CD8-positive, alpha-beta memory T cell (primary cell): ENCODE measurements at regions not wholly inside any gene's neighbourhood (a gene's known extent, or its start where the extent isn't known, plus 50 kb on each side); places are given as distances from the start of the nearest gene placed in this dataset.
"Not testable (repeated sequence)": the region's sequence is repeated elsewhere in the genome, so short reads cannot be mapped to it uniquely, and the experiment has no call there.

Source experiments
- CTCF ChIA-PET: fragments of 350-600 bp; sonication (Branson Sonifier 250); formaldehyde crosslinking; loops from one replicate; lab custom pipeline; 2021; ENCODE audit warnings: antibody characterized with exemption; lab: Charles Lee
- POLR2A ChIA-PET: fragments of 350-600 bp; sonication (Branson Sonifier 250); formaldehyde crosslinking; loops from one replicate; lab custom pipeline; 2021; ENCODE audit warnings: antibody characterized with exemption; lab: Charles Lee
- DNase-seq, 5 donors: peaks; one replicate each; pipeline versions ENCODE4 v3.0.0 to v3.0.0-alpha.2; 2020 to 2022; ENCODE audit warnings: mixed read lengths in 1 of 5
- H3K27ac ChIP-seq: one replicate; pipeline ENCODE4 v1.7.0; 2013; ENCODE audit warnings: low read depth, mild to moderate bottlenecking, low read length, moderate library complexity
- H3K27me3 ChIP-seq: 2 replicates; pipeline ENCODE4 v1.7.0; 2013; ENCODE audit warnings: low read length, mild to moderate bottlenecking; ENCODE audit not compliant: insufficient read depth, poor library complexity, severe bottlenecking
- H3K36me3 ChIP-seq: 2 replicates; pipeline ENCODE4 v1.7.0; 2013; ENCODE audit warnings: mild to moderate bottlenecking, low read length, moderate library complexity; ENCODE audit not compliant: insufficient read depth
- H3K4me1 ChIP-seq: 2 replicates; pipeline ENCODE4 v1.7.0; 2013; ENCODE audit warnings: mild to moderate bottlenecking, low read length, moderate library complexity; ENCODE audit not compliant: insufficient read depth
- H3K4me3 ChIP-seq: 2 replicates; pipeline ENCODE4 v1.7.0; 2013; ENCODE audit warnings: mild to moderate bottlenecking, low read length
- H3K9me3 ChIP-seq: 2 replicates; pipeline ENCODE4 v1.7.0; 2013; ENCODE audit warnings: mild to moderate bottlenecking, low read length
- H3K27ac Mint-ChIP-seq, 8 donors: one replicate each; pipeline ENCODE4 v1.8.0; 2020 to 2021; ENCODE audit warnings: mixed read lengths in 8 of 8, mild to moderate bottlenecking in 6 of 8, inconsistent platforms in 3 of 8, moderate library complexity in 3 of 8
- H3K27me3 Mint-ChIP-seq, 2 donors: one replicate each; pipeline ENCODE4 v1.8.0; 2020 to 2021; ENCODE audit warnings: mixed read lengths in 2 of 2, mild to moderate bottlenecking in 1 of 2, moderate library complexity in 1 of 2
- H3K36me3 Mint-ChIP-seq, 3 donors: one replicate each; pipeline ENCODE4 v1.8.0; 2020 to 2021; ENCODE audit warnings: mixed read lengths in 3 of 3, inconsistent platforms in 1 of 3, mild to moderate bottlenecking in 1 of 3
- H3K4me1 Mint-ChIP-seq, 3 donors: one replicate each; pipeline ENCODE4 v1.8.0; 2020 to 2021; ENCODE audit warnings: mixed read lengths in 3 of 3, inconsistent platforms in 1 of 3, mild to moderate bottlenecking in 1 of 3
- H3K4me3 Mint-ChIP-seq, 7 donors: one replicate each; pipeline ENCODE4 v1.8.0; 2020 to 2021; ENCODE audit warnings: mixed read lengths in 7 of 7, mild to moderate bottlenecking in 6 of 7, moderate library complexity in 4 of 7, inconsistent platforms in 2 of 7
- H3K9me3 Mint-ChIP-seq, 5 donors: one replicate each; pipeline ENCODE4 v1.8.0; 2020 to 2022; ENCODE audit warnings: mixed read lengths in 5 of 5, mild to moderate bottlenecking in 3 of 5, moderate library complexity in 2 of 5, inconsistent platforms in 1 of 5

- CTCF ChIA-PET = no interaction called here
- Histone ChIP-seq H3K27ac (no peak overlapping the region), H3K4me3 (no peak overlapping the region), H3K4me1 (no peaks in the 10 kb centered on the region), H3K27me3 (no peaks in the 10 kb centered on the region), H3K9me3 (no peaks in the 10 kb centered on the region), H3K36me3 (no peaks in the 10 kb centered on the region)
- H3K27ac Mint-ChIP-seq = no peak overlapping the region
- H3K27me3 Mint-ChIP-seq = peaks cover under 1 to 2% of the 10 kb centered on the region in 2 donors
- H3K4me1 Mint-ChIP-seq = no peaks in the 10 kb centered on the region
- no peak for DNase-seq
- H3K36me3 Mint-ChIP-seq = no peaks in the 10 kb centered on the region
- H3K9me3 Mint-ChIP-seq = peaks cover 0 to 2% (median 0%) of the 10 kb centered on the region in 5 donors
- POLR2A ChIA-PET = no interaction called here
- no peak overlapping the region for H3K4me3 Mint-ChIP-seq
Measured at GRCh38 chr13:43965459-43965845, 85.7 kb downstream of the LACC1 start.

GRCh38 chr13:43968251-43968942, 88.7 kb downstream of the LACC1 start:
- H3K4me1 Mint-ChIP-seq, POLR2A ChIA-PET, H3K27ac ChIP-seq, H3K36me3 Mint-ChIP-seq, CTCF ChIA-PET, H3K27ac Mint-ChIP-seq, H3K36me3 ChIP-seq, H3K4me3 ChIP-seq, H3K4me3 Mint-ChIP-seq, H3K27me3 Mint-ChIP-seq, H3K9me3 ChIP-seq, H3K9me3 Mint-ChIP-seq, H3K27me3 ChIP-seq, DNase-seq, H3K4me1 ChIP-seq: not testable (repeated sequence)

- H3K27ac Mint-ChIP-seq, H3K4me3 Mint-ChIP-seq, H3K4me1 Mint-ChIP-seq, H3K27me3 ChIP-seq, H3K27me3 Mint-ChIP-seq, H3K4me1 ChIP-seq, DNase-seq, H3K4me3 ChIP-seq, CTCF ChIA-PET, H3K27ac ChIP-seq, H3K9me3 ChIP-seq, H3K9me3 Mint-ChIP-seq, H3K36me3 Mint-ChIP-seq, POLR2A ChIA-PET, H3K36me3 ChIP-seq: not testable (repeated sequence)
Measured at GRCh38 chr13:43968943-43969690, 89.4 kb downstream of the LACC1 start.

- CTCF ChIA-PET, POLR2A ChIA-PET, H3K27ac ChIP-seq, H3K27me3 ChIP-seq, H3K4me1 ChIP-seq, H3K27ac Mint-ChIP-seq, H3K9me3 ChIP-seq, H3K4me3 Mint-ChIP-seq, H3K36me3 Mint-ChIP-seq, H3K4me3 ChIP-seq, DNase-seq, H3K36me3 ChIP-seq, H3K4me1 Mint-ChIP-seq, H3K9me3 Mint-ChIP-seq, H3K27me3 Mint-ChIP-seq: not testable (repeated sequence)
Measured at GRCh38 chr13:43969919-43970318, 90.2 kb downstream of the LACC1 start.

- H3K27me3 Mint-ChIP-seq, H3K4me3 ChIP-seq, CTCF ChIA-PET, H3K27ac ChIP-seq, H3K4me1 Mint-ChIP-seq, H3K4me1 ChIP-seq, H3K9me3 Mint-ChIP-seq, H3K4me3 Mint-ChIP-seq, H3K9me3 ChIP-seq, H3K36me3 ChIP-seq, H3K27ac Mint-ChIP-seq, POLR2A ChIA-PET, H3K36me3 Mint-ChIP-seq, H3K27me3 ChIP-seq, DNase-seq: not testable (repeated sequence)
Measured at GRCh38 chr13:43970520-43971242, 91.0 kb downstream of the LACC1 start.

- H3K4me3 ChIP-seq, H3K9me3 ChIP-seq, H3K4me3 Mint-ChIP-seq, H3K27ac Mint-ChIP-seq, POLR2A ChIA-PET, H3K36me3 ChIP-seq, H3K9me3 Mint-ChIP-seq, CTCF ChIA-PET, H3K36me3 Mint-ChIP-seq, H3K27me3 ChIP-seq, DNase-seq, H3K4me1 ChIP-seq, H3K27ac ChIP-seq, H3K27me3 Mint-ChIP-seq, H3K4me1 Mint-ChIP-seq: not testable (repeated sequence)
Measured at GRCh38 chr13:43971324-43971723, 91.6 kb downstream of the LACC1 start.

- no peak for DNase-seq
- ChIA-PET POLR2A (no interaction called here), CTCF (no interaction called here)
- no peaks in the 10 kb centered on the region for H3K4me1 Mint-ChIP-seq
- peaks cover 0 to 3% (median 2%) of the 10 kb centered on the region in 5 donors for H3K9me3 Mint-ChIP-seq
- Histone ChIP-seq H3K36me3 (no peaks in the 10 kb centered on the region), H3K9me3 (no peaks in the 10 kb centered on the region), H3K4me3 (no peak overlapping the region), H3K27ac (no peak overlapping the region), H3K27me3 (peaks cover 6% of the 10 kb centered on the region), H3K4me1 (no peaks in the 10 kb centered on the region)
- no peak overlapping the region for H3K4me3 Mint-ChIP-seq
- peaks cover 0 to 4% (median 0%) of the 10 kb centered on the region in 3 donors for H3K36me3 Mint-ChIP-seq
- peaks cover 7 to 31% of the 10 kb centered on the region in 2 donors for H3K27me3 Mint-ChIP-seq
- H3K27ac Mint-ChIP-seq = no peak overlapping the region
Measured at GRCh38 chr13:43977911-43978310, 98.2 kb downstream of the LACC1 start.

GRCh38 chr13:43978688-43979087, 99.0 kb downstream of the LACC1 start:
- peaks cover 0 to 3% (median 2%) of the 10 kb centered on the region in 5 donors for H3K9me3 Mint-ChIP-seq
- peaks cover 7 to 31% of the 10 kb centered on the region in 2 donors for H3K27me3 Mint-ChIP-seq
- no peak overlapping the region for H3K4me3 Mint-ChIP-seq
- Histone ChIP-seq H3K9me3 (no peaks in the 10 kb centered on the region), H3K36me3 (no peaks in the 10 kb centered on the region), H3K27ac (no peak overlapping the region), H3K4me1 (no peaks in the 10 kb centered on the region), H3K4me3 (no peak overlapping the region), H3K27me3 (peaks cover 6% of the 10 kb centered on the region)
- POLR2A ChIA-PET = no interaction called here
- H3K27ac Mint-ChIP-seq = no peak overlapping the region
- H3K4me1 Mint-ChIP-seq = no peaks in the 10 kb centered on the region
- no peak for DNase-seq
- peaks cover 0 to 4% (median 0%) of the 10 kb centered on the region in 3 donors for H3K36me3 Mint-ChIP-seq
- CTCF ChIA-PET = no interaction called here
